GM21528 (cell line): ENCODE measurements at regions not wholly inside any gene's neighbourhood (a gene's known extent, or its start where the extent isn't known, plus 50 kb on each side); places are given as distances from the start of the nearest gene placed in this dataset.

ENCODE experiments used
- ATAC-seq: cut with Tn5 transposase; IDR thresholded peaks from one replicate; pipeline ENCODE4 v1.9.1; 2021; ENCODE audit warnings: mild to moderate bottlenecking, moderate library complexity; ENCODE audit not compliant: unreplicated experiment, low FRiP score

- no peak for ATAC-seq
These were observed 407.8 kb downstream of the ATP23 start for GRCh38 chr12:58349161-58349560.

GRCh38 chr12:58356794-58357193, 415.4 kb downstream of the ATP23 start:
- no peak for ATAC-seq

- ATAC-seq = no peak
These were observed 416.1 kb downstream of the ATP23 start for GRCh38 chr12:58357511-58357910.

- no peak for ATAC-seq
These were observed 417.0 kb downstream of the ATP23 start for GRCh38 chr12:58358369-58358768.

- ATAC-seq = no peak
These were observed 417.7 kb downstream of the ATP23 start for GRCh38 chr12:58359084-58359483.

- ATAC-seq = no peak
These were observed 419.7 kb downstream of the ATP23 start for GRCh38 chr12:58361056-58361455.

GRCh38 chr12:58363971-58364370, 422.6 kb downstream of the ATP23 start:
- ATAC-seq = no peak

- no peak for ATAC-seq
These were observed 423.2 kb downstream of the ATP23 start for GRCh38 chr12:58364389-58365086.

- ATAC-seq = no peak
These were observed 423.7 kb downstream of the ATP23 start for GRCh38 chr12:58365087-58365390.

- no peak for ATAC-seq
These were observed 425.7 kb downstream of the ATP23 start for GRCh38 chr12:58367041-58367440.

- ATAC-seq = no peak
These were observed 426.6 kb downstream of the ATP23 start for GRCh38 chr12:58368001-58368400.

- ATAC-seq = no peak
These were observed 428.2 kb downstream of the ATP23 start for GRCh38 chr12:58369576-58369975.

GRCh38 chr12:58372298-58372697, 430.9 kb downstream of the ATP23 start:
- peak; percentile 88 for ATAC-seq

- no peak for ATAC-seq
These were observed 436.7 kb downstream of the ATP23 start for GRCh38 chr12:58378028-58378427.

- no peak for ATAC-seq
These were observed 440.2 kb downstream of the ATP23 start for GRCh38 chr12:58381546-58381945.

- no peak for ATAC-seq
These were observed 442.8 kb downstream of the ATP23 start for GRCh38 chr12:58384196-58384595.

- no peak for ATAC-seq
These were observed 444.8 kb downstream of the ATP23 start for GRCh38 chr12:58386136-58386535.

- no peak for ATAC-seq
These were observed 445.8 kb downstream of the ATP23 start for GRCh38 chr12:58387199-58387598.

- ATAC-seq = no peak
These were observed 446.9 kb downstream of the ATP23 start for GRCh38 chr12:58388261-58388660.

GRCh38 chr12:58393152-58393551, 451.8 kb downstream of the ATP23 start:
- no peak for ATAC-seq

GRCh38 chr12:58395056-58395455, 453.7 kb downstream of the ATP23 start:
- no peak for ATAC-seq

- ATAC-seq = no peak
These were observed 454.1 kb downstream of the ATP23 start for GRCh38 chr12:58395470-58395869.

GRCh38 chr12:58396239-58396638, 454.9 kb downstream of the ATP23 start:
- ATAC-seq = no peak
